NT2/D1 (cell line): ENCODE measurements at regions not wholly inside any gene's neighbourhood (a gene's known extent, or its start where the extent isn't known, plus 50 kb on each side); places are given as distances from the start of the nearest gene placed in this dataset.

ENCODE experiments used
- SUZ12 ChIP-seq: IDR thresholded peaks from 2 replicates; pipeline ENCODE4 v1.6.1; 2011; ENCODE audit not compliant: insufficient read length, insufficient read depth; ENCODE audit errors: extremely low read depth
- ZNF274 ChIP-seq: IDR thresholded peaks from 2 replicates; pipeline ENCODE4 v1.6.1; 2011; ENCODE audit warnings: mild to moderate bottlenecking, low read depth, low read length

DNA sequence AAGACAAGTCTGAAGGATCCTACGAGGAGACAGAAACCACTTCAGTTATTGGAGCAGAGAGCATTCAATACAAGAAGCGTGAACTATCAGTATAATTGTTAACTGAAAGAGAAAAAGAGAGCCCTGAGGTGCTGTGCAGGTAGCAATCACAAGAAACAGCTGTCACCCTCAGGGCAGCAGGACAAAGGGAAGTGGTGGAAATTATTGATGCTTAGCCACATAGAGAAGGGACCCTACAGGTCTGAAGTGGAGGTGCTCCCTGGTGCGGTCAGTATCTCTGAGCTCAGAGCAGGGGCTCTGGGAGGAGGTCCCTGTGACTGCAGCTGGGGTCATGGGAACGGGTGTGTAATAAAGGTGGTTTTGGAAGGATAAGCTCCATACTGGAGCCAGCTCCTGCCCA lies 97.8 kb upstream of the KLF6 start:
- no peak for TF ChIP-seq ZNF274
- no peak for TF ChIP-seq SUZ12
